SK-N-MC (cell line): ENCODE measurements at regions not wholly inside any gene's neighbourhood (a gene's known extent, or its start where the extent isn't known, plus 50 kb on each side); places are given as distances from the start of the nearest gene placed in this dataset.

Experiments used
- DNase-seq: peaks from one replicate; pipeline ENCODE4 v3.0.0-alpha.2; 2011; ENCODE audit warnings: low read depth, low spot score
- H3K27ac ChIP-seq: fragments of 200-600 bp; sonication (generic); 2 replicates; pipeline ENCODE4 v1.5.1; 2016; ENCODE audit warnings: mixed run types
- H3K36me3 ChIP-seq: fragments of 200-600 bp; sonication (generic); 2 replicates; pipeline ENCODE4 v1.6.1; 2017; ENCODE audit warnings: antibody characterized with exemption, low read length, mixed read lengths; ENCODE audit not compliant: insufficient read depth
- H3K4me3 ChIP-seq: fragments of 200-600 bp; sonication (generic); 2 replicates; pipeline ENCODE4 v1.5.1; 2016
- H3K9ac ChIP-seq: fragments of 200-600 bp; sonication (generic); 2 replicates; pipeline ENCODE4 v1.8.0; 2017; ENCODE audit warnings: mixed run types, mixed read lengths; ENCODE audit not compliant: insufficient read length
- H3K9me3 ChIP-seq: fragments of 200-600 bp; sonication (generic); 2 replicates; pipeline ENCODE4 v1.6.1; 2017; ENCODE audit warnings: low read depth, mild to moderate bottlenecking, antibody characterized with exemption, low read length, moderate library complexity, mixed read lengths
- EZH2 ChIP-seq: fragments of 200-600 bp; sonication (generic); IDR thresholded peaks from one replicate; pipeline ENCODE4 v1.6.1; 2017; ENCODE audit warnings: antibody characterized with exemption
- FOXP2 ChIP-seq: optimal IDR thresholded peaks from 2 replicates; pipeline ENCODE3; 2011; ENCODE audit warnings: mild to moderate bottlenecking, moderate library complexity; ENCODE audit not compliant: insufficient read depth; ENCODE audit errors: extremely low read length, control extremely low read depth
- POLR2AphosphoS5 ChIP-seq: IDR thresholded peaks from 2 replicates; pipeline ENCODE4 v1.6.1; 2012; ENCODE audit warnings: mild to moderate bottlenecking, low read depth, low read length, borderline replicate concordance

- Histone ChIP-seq H3K36me3 (no peaks in the 10 kb centered on the region), H3K4me3 (no peak overlapping the region), H3K9me3 (no peaks in the 10 kb centered on the region), H3K9ac (no peak overlapping the region), H3K27ac (no peak overlapping the region)
- TF ChIP-seq EZH2 = no peak
- DNase-seq = no peak
Measured at GRCh38 chr4:33579951-33580350, 2664.4 kb downstream of the ARAP2 start.

- Histone ChIP-seq H3K4me3 (no peak overlapping the region), H3K9me3 (no peaks in the 10 kb centered on the region), H3K36me3 (no peaks in the 10 kb centered on the region), H3K9ac (no peak overlapping the region), H3K27ac (no peak overlapping the region)
- DNase-seq = no peak
- TF ChIP-seq FOXP2 (no peak), POLR2AphosphoS5 (no peak), EZH2 (no peak)
Measured at GRCh38 chr4:33592701-33593100, 2651.6 kb downstream of the ARAP2 start.

GRCh38 chr4:33606951-33607350 is 2637.4 kb downstream of the ARAP2 start:
- Histone ChIP-seq H3K9ac (no peak overlapping the region), H3K36me3 (no peaks in the 10 kb centered on the region), H3K27ac (no peak overlapping the region), H3K4me3 (no peak overlapping the region), H3K9me3 (no peaks in the 10 kb centered on the region)
- TF ChIP-seq POLR2AphosphoS5 (no peak), FOXP2 (no peak), EZH2 (no peak)
- DNase-seq = no peak

- H3K36me3 ChIP-seq = no peaks in the 10 kb centered on the region
- no peaks in the 10 kb centered on the region for H3K9me3 ChIP-seq
- no peak overlapping the region for H3K9ac ChIP-seq
- H3K4me3 ChIP-seq = no peak overlapping the region
- H3K27ac ChIP-seq = no peak overlapping the region
- TF ChIP-seq EZH2 (no peak), FOXP2 (no peak), POLR2AphosphoS5 (no peak)
- DNase-seq = no peak
Measured at GRCh38 chr4:33616121-33616520, 2628.2 kb downstream of the ARAP2 start.

- no peak overlapping the region for H3K9ac ChIP-seq
- no peaks in the 10 kb centered on the region for H3K9me3 ChIP-seq
- no peak overlapping the region for H3K27ac ChIP-seq
- TF ChIP-seq EZH2 (no peak), POLR2AphosphoS5 (no peak), FOXP2 (no peak)
- H3K36me3 ChIP-seq = no peaks in the 10 kb centered on the region
- H3K4me3 ChIP-seq = no peak overlapping the region
- no peak for DNase-seq
Measured at GRCh38 chr4:33625748-33626147, 2618.6 kb downstream of the ARAP2 start.

- TF ChIP-seq FOXP2 (no peak), POLR2AphosphoS5 (no peak), EZH2 (no peak)
- no peaks in the 10 kb centered on the region for H3K36me3 ChIP-seq
- no peak for DNase-seq
- no peaks in the 10 kb centered on the region for H3K9me3 ChIP-seq
- H3K9ac ChIP-seq = no peak overlapping the region
- H3K27ac ChIP-seq = no peak overlapping the region
- no peak overlapping the region for H3K4me3 ChIP-seq
Measured at GRCh38 chr4:33626221-33626620, 2618.1 kb downstream of the ARAP2 start.

- TF ChIP-seq POLR2AphosphoS5 = no peak
- TF ChIP-seq EZH2 = no peak
- TF ChIP-seq FOXP2 = no peak
- no peak for DNase-seq
- no peaks in the 10 kb centered on the region for H3K36me3 ChIP-seq
- no peak overlapping the region for H3K27ac ChIP-seq
- no peak overlapping the region for H3K9ac ChIP-seq
- no peak overlapping the region for H3K4me3 ChIP-seq
- no peaks in the 10 kb centered on the region for H3K9me3 ChIP-seq
Measured at GRCh38 chr4:33628296-33628695, 2616.0 kb downstream of the ARAP2 start.

GRCh38 chr4:33649015-33649414 is 2595.3 kb downstream of the ARAP2 start:
- no peak overlapping the region for H3K27ac ChIP-seq
- no peak overlapping the region for H3K9ac ChIP-seq
- no peak overlapping the region for H3K4me3 ChIP-seq
- no peaks in the 10 kb centered on the region for H3K9me3 ChIP-seq
- no peak for TF ChIP-seq EZH2
- TF ChIP-seq POLR2AphosphoS5 = no peak
- TF ChIP-seq FOXP2 = no peak
- DNase-seq = no peak
- H3K36me3 ChIP-seq = no peaks in the 10 kb centered on the region

GRCh38 chr4:33649471-33649870 is 2594.8 kb downstream of the ARAP2 start:
- TF ChIP-seq EZH2 (no peak), POLR2AphosphoS5 (no peak)
- no peak overlapping the region for H3K27ac ChIP-seq
- DNase-seq = no peak
- no peaks in the 10 kb centered on the region for H3K36me3 ChIP-seq
- H3K9me3 ChIP-seq = no peaks in the 10 kb centered on the region
- H3K4me3 ChIP-seq = no peak overlapping the region
- no peak overlapping the region for H3K9ac ChIP-seq
